ENCODE measurements at regions not wholly inside any gene's neighbourhood (a gene's known extent, or its start where the extent isn't known, plus 50 kb on each side); places are given as distances from the start of the nearest gene placed in this dataset.

- no peak for ATAC-seq
- H3K4me1 ChIP-seq = no peaks in the 10 kb centered on the region
- no peak overlapping the region for H3K27ac ChIP-seq
- no peak for TF ChIP-seq CTCF (IDR thresholded peaks at IDR 0.05)
- H3K9me3 ChIP-seq = no peaks in the 10 kb centered on the region
- no peak for DNase-seq
- intact Hi-C loops (cut with DNase I) = no loop called here
- H3K4me3 ChIP-seq = no peak overlapping the region
- H3K27me3 ChIP-seq = no peaks in the 10 kb centered on the region
- no peaks in the 10 kb centered on the region for H3K36me3 ChIP-seq
Observed at GRCh38 chr12:63036216-63036973, 101.4 kb upstream of the PPM1H start.

GRCh38 chr12:63034601-63035000 lies 99.7 kb upstream of the PPM1H start:
- no peaks in the 10 kb centered on the region for H3K36me3 ChIP-seq
- DNase-seq (no peak), ATAC-seq (no peak)
- H3K4me1 ChIP-seq = no peaks in the 10 kb centered on the region
- peaks cover 0 to 3% of the 10 kb centered on the region in 2 donors for H3K9me3 ChIP-seq
- H3K4me3 ChIP-seq = no peak overlapping the region
- no peaks in the 10 kb centered on the region for H3K27me3 ChIP-seq
- H3K27ac ChIP-seq = no peak overlapping the region
- TF ChIP-seq CTCF (IDR thresholded peaks at IDR 0.05) = no peak
- intact Hi-C loops (cut with DNase I) = no loop called here

GRCh38 chr12:63029676-63030075 lies 94.7 kb upstream of the PPM1H start:
- Histone ChIP-seq H3K27me3 (no peaks in the 10 kb centered on the region), H3K36me3 (no peaks in the 10 kb centered on the region), H3K4me1 (no peaks in the 10 kb centered on the region), H3K4me3 (no peak overlapping the region), H3K27ac (no peak overlapping the region), H3K9me3 (peaks cover 0 to 3% of the 10 kb centered on the region in 2 donors)
- intact Hi-C loops (cut with DNase I) = no loop called here
- no peak for ATAC-seq
- DNase-seq = no peak
- TF ChIP-seq CTCF (IDR thresholded peaks at IDR 0.05) = no peak

- Histone ChIP-seq H3K4me1 (no peaks in the 10 kb centered on the region), H3K27me3 (no peaks in the 10 kb centered on the region), H3K4me3 (no peak overlapping the region), H3K9me3 (peaks cover 0 to 3% of the 10 kb centered on the region in 2 donors), H3K27ac (no peak overlapping the region), H3K36me3 (no peaks in the 10 kb centered on the region)
- ATAC-seq (no peak), DNase-seq (no peak)
- no peak for TF ChIP-seq CTCF (IDR thresholded peaks at IDR 0.05)
- intact Hi-C loops (cut with DNase I) = no loop called here
Observed at GRCh38 chr12:63028951-63029350, 94.0 kb upstream of the PPM1H start.

- DNase-seq = no peak
- Histone ChIP-seq H3K9me3 (peaks cover 0 to 2% of the 10 kb centered on the region in 2 donors), H3K4me1 (no peaks in the 10 kb centered on the region), H3K36me3 (no peaks in the 10 kb centered on the region), H3K27me3 (no peaks in the 10 kb centered on the region), H3K4me3 (no peak overlapping the region), H3K27ac (no peak overlapping the region)
- no peak for ATAC-seq
- TF ChIP-seq CTCF (IDR thresholded peaks at IDR 0.05) = no peak
- intact Hi-C loops (cut with DNase I) = no loop called here
Observed at GRCh38 chr12:63025116-63025515, 90.2 kb upstream of the PPM1H start.

Data from left lung (tissue), 4 donors.